ENCODE measurements at regions not wholly inside any gene's neighbourhood (a gene's known extent, or its start where the extent isn't known, plus 50 kb on each side); places are given as distances from the start of the nearest gene placed in this dataset.

GRCh38 chr10:3978174-3978573, 193.2 kb upstream of the KLF6 start:
- Histone ChIP-seq H3K27me3 (ENCODE audit: control insufficient read depth in 4 of 4, insufficient read depth in 4 of 4, low read length in 3 of 4) (no peaks in the 10 kb centered on the region), H3K4me1 (ENCODE audit: control insufficient read depth in 4 of 4, insufficient read depth in 4 of 4, low read length in 3 of 4) (no peaks in the 10 kb centered on the region), H3K9ac (ENCODE audit: low read depth in 1 of 2, low read length in 2 of 2) (no peak overlapping the region), H3K27ac (ENCODE audit: low read depth in 1 of 2, low read length in 2 of 2) (no peak overlapping the region), H3K36me3 (ENCODE audit: control insufficient read depth in 4 of 4, insufficient read depth in 3 of 4, low read depth in 1 of 4, low read length in 3 of 4) (no peaks in the 10 kb centered on the region), H3K4me3 (ENCODE audit: low read depth in 1 of 3, low read length in 3 of 3) (no peak overlapping the region), H3K9me3 (ENCODE audit: control insufficient read depth in 4 of 4, low read length in 3 of 4) (peaks cover 0 to 10% (median 1%) of the 10 kb centered on the region in 4 donors)
- TF ChIP-seq ZBTB33 (IDR thresholded peaks at IDR 0.05) (no peak), REST (IDR thresholded peaks at IDR 0.05) (no peak), HNF4G (IDR thresholded peaks at IDR 0.05) (no peak), TAF1 (conservative IDR thresholded peaks at IDR 0.05) (no peak), RAD21 (IDR thresholded peaks at IDR 0.05) (no peak), JUND (IDR thresholded peaks at IDR 0.05) (no peak), FOXA1 (IDR thresholded peaks at IDR 0.05) (no peak), MAX (IDR thresholded peaks at IDR 0.05) (no peak)
- DNase-seq (ENCODE audit: low spot score): no peak
- WGBS: 93% methylated on average over 1 of the region's 1 CpG

- peaks cover 0 to 6% (median 0%) of the 10 kb centered on the region in 4 donors for H3K9me3 ChIP-seq (ENCODE audit: control insufficient read depth in 4 of 4, low read length in 3 of 4)
- H3K36me3 ChIP-seq (ENCODE audit: control insufficient read depth in 4 of 4, insufficient read depth in 3 of 4, low read depth in 1 of 4, low read length in 3 of 4): no peaks in the 10 kb centered on the region
- H3K4me3 ChIP-seq (ENCODE audit: low read depth in 1 of 3, low read length in 3 of 3): no peak overlapping the region
- WGBS: 78% methylated on average over 6 of the region's 6 CpGs
- H3K27ac ChIP-seq (ENCODE audit: low read depth in 1 of 2, low read length in 2 of 2): no peak overlapping the region
- no peak for DNase-seq (ENCODE audit: low spot score)
- H3K27me3 ChIP-seq (ENCODE audit: control insufficient read depth in 4 of 4, insufficient read depth in 4 of 4, low read length in 3 of 4): no peaks in the 10 kb centered on the region
- no peaks in the 10 kb centered on the region for H3K4me1 ChIP-seq (ENCODE audit: control insufficient read depth in 4 of 4, insufficient read depth in 4 of 4, low read length in 3 of 4)
- H3K9ac ChIP-seq (ENCODE audit: low read depth in 1 of 2, low read length in 2 of 2): no peak overlapping the region
- TF ChIP-seq ZBTB33 (IDR thresholded peaks at IDR 0.05) (no peak), HNF4A (conservative IDR thresholded peaks at IDR 0.05) (no peak), GABPA (IDR thresholded peaks at IDR 0.05 in 1 of 2, conservative IDR thresholded peaks at IDR 0.05 in 1 of 2) (no peak), FOXA2 (IDR thresholded peaks at IDR 0.05) (no peak), CTCF (IDR thresholded peaks at IDR 0.05; ENCODE audit: low read depth, low read length, missing input control) (no peak), ATF3 (IDR thresholded peaks at IDR 0.05) (no peak), RAD21 (IDR thresholded peaks at IDR 0.05) (no peak), FOXA1 (IDR thresholded peaks at IDR 0.05) (no peak), REST (IDR thresholded peaks at IDR 0.05) (no peak), TAF1 (conservative IDR thresholded peaks at IDR 0.05) (no peak), NR2F2 (IDR thresholded peaks at IDR 0.05) (no peak), RXRA (IDR thresholded peaks at IDR 0.05) (no peak), MAX (IDR thresholded peaks at IDR 0.05) (no peak), JUND (IDR thresholded peaks at IDR 0.05) (no peak), YY1 (IDR thresholded peaks at IDR 0.05) (no peak)
Measured at GRCh38 chr10:3977761-3978160, 192.8 kb upstream of the KLF6 start.

Measured in liver (tissue), 8 donors.